ENCODE measurements at regions not wholly inside any gene's neighbourhood (a gene's known extent, or its start where the extent isn't known, plus 50 kb on each side); places are given as distances from the start of the nearest gene placed in this dataset.

DNA sequence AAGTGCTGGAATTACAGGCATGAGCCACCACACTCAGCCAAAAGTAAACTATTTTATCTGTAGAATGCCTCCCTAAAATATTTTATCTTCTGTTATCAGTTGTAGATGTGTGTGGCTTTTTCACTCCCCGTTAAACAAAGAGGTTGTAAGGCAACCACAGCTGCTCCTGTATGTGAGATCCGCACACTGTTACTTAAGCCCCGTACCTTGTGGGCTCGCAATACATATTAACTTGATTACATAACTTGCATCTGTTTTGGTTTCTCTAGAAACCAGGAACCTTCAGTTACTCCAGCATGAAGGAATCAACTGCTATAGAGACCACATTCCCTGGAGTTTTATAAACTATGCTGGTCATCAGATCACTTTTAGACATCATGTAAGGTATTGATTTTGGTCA, 420.1 kb upstream of the SLC35B3 start:
- no peak for TF ChIP-seq ZNF776 (CRISPR knock-in tag; IDR thresholded peaks at IDR 0.05)
- TF ChIP-seq FOXA3 (CRISPR knock-in tag; IDR thresholded peaks at IDR 0.05): no peak
- no peak for TF ChIP-seq NPAS2 (CRISPR knock-in tag; IDR thresholded peaks at IDR 0.05; ENCODE audit: borderline replicate concordance)
- TF ChIP-seq MNT (IDR thresholded peaks at IDR 0.05): no peak
- no peak for TF ChIP-seq ZBTB34 (CRISPR knock-in tag; IDR thresholded peaks at IDR 0.05)
- no peak for TF ChIP-seq JUN (CRISPR knock-in tag; IDR thresholded peaks at IDR 0.05)
- TF ChIP-seq CREB3 (CRISPR knock-in tag; IDR thresholded peaks at IDR 0.05): no peak
- TF ChIP-seq, protein P1, sequence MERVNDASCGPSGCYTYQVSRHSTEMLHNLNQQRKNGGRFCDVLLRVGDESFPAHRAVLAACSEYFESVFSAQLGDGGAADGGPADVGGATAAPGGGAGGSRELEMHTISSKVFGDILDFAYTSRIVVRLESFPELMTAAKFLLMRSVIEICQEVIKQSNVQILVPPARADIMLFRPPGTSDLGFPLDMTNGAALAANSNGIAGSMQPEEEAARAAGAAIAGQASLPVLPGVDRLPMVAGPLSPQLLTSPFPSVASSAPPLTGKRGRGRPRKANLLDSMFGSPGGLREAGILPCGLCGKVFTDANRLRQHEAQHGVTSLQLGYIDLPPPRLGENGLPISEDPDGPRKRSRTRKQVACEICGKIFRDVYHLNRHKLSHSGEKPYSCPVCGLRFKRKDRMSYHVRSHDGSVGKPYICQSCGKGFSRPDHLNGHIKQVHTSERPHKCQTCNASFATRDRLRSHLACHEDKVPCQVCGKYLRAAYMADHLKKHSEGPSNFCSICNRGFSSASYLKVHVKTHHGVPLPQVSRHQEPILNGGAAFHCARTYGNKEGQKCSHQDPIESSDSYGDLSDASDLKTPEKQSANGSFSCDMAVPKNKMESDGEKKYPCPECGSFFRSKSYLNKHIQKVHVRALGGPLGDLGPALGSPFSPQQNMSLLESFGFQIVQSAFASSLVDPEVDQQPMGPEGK (CRISPR knock-in tag; IDR thresholded peaks at IDR 0.05): no peak

Data from HepG2 (cell line).